GM12878 (cell line): ENCODE measurements at regions not wholly inside any gene's neighbourhood (a gene's known extent, or its start where the extent isn't known, plus 50 kb on each side); places are given as distances from the start of the nearest gene placed in this dataset.

Experiments used
- ATAC-seq: fragments of 200-7000 bp; cut with Tn5 transposase; 3 replicates; pipeline ENCODE4 v1.9.1; 2020; ENCODE audit warnings: mild to moderate bottlenecking, moderate library complexity
- BruUV-seq: library from RNA; stranded (reverse); fragments of 400-500 nt; replicated peaks from 2 replicates; lab custom pipeline; 2021; lab: Mats Ljungman, UMichigan
- CTCF ChIA-PET: fragments of 300-600 bp; sonication (Branson Sonifier 250); formaldehyde crosslinking; extraction: SDS; loops from one replicate; lab custom pipeline; 2021; ENCODE audit warnings: inconsistent platforms; lab: Yijun Ruan, JAX
- POLR2A ChIA-PET: fragments of 350-600 bp; formaldehyde crosslinking; extraction: SDS; loops from one replicate; lab custom pipeline; 2021; ENCODE audit warnings: inconsistent platforms; lab: Charles Lee
- RAD21 ChIA-PET: fragments of 300-600 bp; sonication (Branson Sonifier 250); formaldehyde crosslinking; loops from one replicate; lab custom pipeline; 2023; ENCODE audit warnings: antibody characterized with exemption; ENCODE audit not compliant: unreplicated experiment; lab: Charles Lee
- SMC1A ChIA-PET: fragments of 300-600 bp; sonication (Branson Sonifier 250); formaldehyde crosslinking; loops from one replicate; lab custom pipeline; 2023; ENCODE audit not compliant: unreplicated experiment, uncharacterized antibody; lab: Charles Lee
- DNase-seq: peaks from one replicate; pipeline ENCODE4 v3.0.0-alpha.2; 2011; ENCODE audit warnings: low read depth, low spot score
- FAIRE-seq: peaks from 3 replicates; lab custom pipeline; 2011; peaks lifted over from hg19 to GRCh38; lab: Jason Lieb, UNC
- H2AFZ ChIP-seq: 2 replicates; pipeline ENCODE4 v1.6.0; 2011; ENCODE audit warnings: low read depth, low read length, control low read depth; ENCODE audit not compliant: control insufficient read depth
- H3K27ac ChIP-seq: 2 replicates; pipeline ENCODE4 v1.5.1; 2011; ENCODE audit warnings: control low read depth; ENCODE audit not compliant: control insufficient read depth, insufficient read depth
- H3K27me3 ChIP-seq, 2 experiments: replicated peaks in 1 of 2; 2 replicates each; pipeline versions ENCODE4 v1.6.0 to v1.6.1; 2011; ENCODE audit warnings: low read length in 1 of 2; ENCODE audit not compliant: control insufficient read depth in 2 of 2, insufficient read depth in 2 of 2
- H3K36me3 ChIP-seq, 2 experiments: 2 replicates each; pipeline ENCODE4 v1.5.1; 2011; ENCODE audit warnings: low read length in 1 of 2; ENCODE audit not compliant: control insufficient read depth in 2 of 2, insufficient read depth in 2 of 2
- H3K4me1 ChIP-seq: 2 replicates; pipeline ENCODE4 v1.6.1; 2011; ENCODE audit warnings: mild to moderate bottlenecking, low read length, moderate library complexity, mixed read lengths; ENCODE audit not compliant: control insufficient read depth, insufficient read depth
- H3K4me2 ChIP-seq: 2 replicates; pipeline ENCODE4 v1.6.0; 2011; ENCODE audit warnings: control low read depth; ENCODE audit not compliant: control insufficient read depth, insufficient read depth
- H3K4me3 ChIP-seq: fragments of 200-600 bp; sonication (generic); 2 replicates; pipeline ENCODE4 v1.5.1; 2016
- H3K79me2 ChIP-seq: 2 replicates; pipeline ENCODE4 v1.6.0; 2011; ENCODE audit warnings: low read length; ENCODE audit not compliant: control insufficient read depth, insufficient read depth
- H3K9ac ChIP-seq: 2 replicates; pipeline ENCODE4 v1.8.0; 2011; ENCODE audit warnings: low read length, control low read depth, mixed read lengths; ENCODE audit not compliant: control insufficient read depth, insufficient read depth
- H3K9me3 ChIP-seq: replicated peaks from 3 replicates; pipeline ENCODE4 v1.5.1; 2011; ENCODE audit warnings: mild to moderate bottlenecking, low read length; ENCODE audit not compliant: control insufficient read depth, insufficient read depth
- H4K20me1 ChIP-seq: 2 replicates; pipeline ENCODE4 v1.6.0; 2011; ENCODE audit not compliant: control insufficient read depth, insufficient read depth
- CREB1 ChIP-seq: IDR thresholded peaks from 2 replicates; pipeline ENCODE4 v1.6.1; 2012; ENCODE audit warnings: low read depth, mild to moderate bottlenecking, inconsistent platforms
- IRF4 ChIP-seq: IDR thresholded peaks from 2 replicates; pipeline ENCODE4 v1.6.1; 2011; ENCODE audit warnings: low read depth, low read length
- MEF2A ChIP-seq: IDR thresholded peaks from 2 replicates; pipeline ENCODE4 v1.6.1; 2011; ENCODE audit warnings: low read depth, mild to moderate bottlenecking, low read length, moderate library complexity; ENCODE audit not compliant: insufficient read depth
- MYB ChIP-seq: fragments of 150-350 bp; IDR thresholded peaks from 2 replicates; pipeline ENCODE4 v1.6.1; 2014; ENCODE audit warnings: mild to moderate bottlenecking, low read depth, low read length, borderline replicate concordance
- NFYA ChIP-seq: IDR thresholded peaks from 2 replicates; pipeline ENCODE4 v1.6.1; 2011; ENCODE audit warnings: low read depth, mild to moderate bottlenecking, low read length, improper control_type of control experiment, borderline replicate concordance
- PML ChIP-seq: IDR thresholded peaks from 2 replicates; pipeline ENCODE4 v1.6.1; 2012; ENCODE audit warnings: low read length, inconsistent platforms
- POLR2A ChIP-seq: IDR thresholded peaks from 2 replicates; pipeline ENCODE4 v1.6.1; 2011; ENCODE audit warnings: low read depth, mild to moderate bottlenecking, low read length
- RAD21 ChIP-seq: IDR thresholded peaks from 2 replicates; pipeline ENCODE4 v1.6.1; 2011; ENCODE audit warnings: mild to moderate bottlenecking, low read depth, low read length, moderate library complexity; ENCODE audit not compliant: insufficient read depth
- RUNX3 ChIP-seq: IDR thresholded peaks from 2 replicates; pipeline ENCODE4 v1.6.1; 2012; ENCODE audit warnings: low read length, inconsistent platforms
- SUPT20H ChIP-seq: IDR thresholded peaks from 2 replicates; pipeline ENCODE4 v1.6.1; 2011; ENCODE audit warnings: low read depth, mild to moderate bottlenecking, low read length, moderate library complexity, borderline replicate concordance; ENCODE audit not compliant: control insufficient read depth
- TARDBP ChIP-seq: IDR thresholded peaks from 2 replicates; pipeline ENCODE4 v1.6.1; 2016; ENCODE audit warnings: borderline replicate concordance
- WGBS: methylation state at CpG from one replicate; pipeline ENCODE4 v1.1.6; 2016; ENCODE audit warnings: low lambda C conversion rate; ENCODE audit not compliant: insufficient replicate concordance, insufficient coverage; ENCODE audit errors: missing lambda C conversion rate; 5-methylcytosine and 5-hydroxymethylcytosine counted together
- in situ Hi-C: fragments of 300-500 bp; cut with MboI; formaldehyde crosslinking; loops from 9 replicates; pipeline ENCODE4 v1.14.3; 2018; ENCODE audit warnings: mixed read lengths
- intact Hi-C: fragments of 100-400 bp; cut with micrococcal nuclease; formaldehyde crosslinking; loops from one replicate; pipeline ENCODE4 v1.14.2; 2022; ENCODE audit not compliant: unreplicated experiment
- TF ChIP-seq, protein P1 (sequence below): fragments of 450-650 bp; IDR thresholded peaks from 2 replicates; pipeline ENCODE4 v1.6.1; 2017; ENCODE audit warnings: mild to moderate bottlenecking
- TF ChIP-seq, protein P2 (sequence below): fragments of 450-650 bp; IDR thresholded peaks from 2 replicates; pipeline ENCODE4 v1.6.1; 2017; ENCODE audit warnings: mild to moderate bottlenecking, moderate library complexity

DNA sequence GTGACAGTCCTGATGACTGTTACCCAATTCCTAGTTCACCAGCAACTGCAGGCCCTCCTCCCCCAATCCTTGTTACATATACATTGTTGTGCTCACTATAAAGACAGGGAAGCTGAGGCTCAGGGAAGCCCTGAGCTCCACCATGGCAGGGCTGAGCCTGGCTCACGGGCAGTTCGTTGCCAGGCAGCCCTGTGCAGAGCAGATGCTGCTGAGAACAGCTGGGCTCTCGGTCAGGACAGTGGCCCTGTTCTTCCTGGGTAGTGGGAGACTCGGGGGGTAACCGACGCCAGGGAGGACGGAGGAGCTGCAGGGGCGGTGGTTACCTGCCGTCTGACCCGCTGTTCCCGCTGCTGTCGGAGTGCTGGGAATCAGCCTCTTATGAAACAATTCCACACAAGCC, 80.9 kb upstream of the ZNF469 start:
- 54% methylated on average over 12 of the region's 12 CpGs for WGBS
- FAIRE-seq: no peak
- no peak overlapping the region for H3K27ac ChIP-seq
- ATAC-seq: no peak
- ChIA-PET SMC1A (no interaction called here), RAD21 (no interaction called here), POLR2A (no interaction called here)
- H3K4me3 ChIP-seq: no peak overlapping the region
- no peaks in the 10 kb centered on the region for H3K4me1 ChIP-seq
- DNase-seq: no peak
- no peaks in the 10 kb centered on the region for H3K79me2 ChIP-seq
- no peaks in the 10 kb centered on the region; a peak in 1 of 4 replicates for H3K27me3 ChIP-seq
- in situ Hi-C loops: no loop called here
- H2AFZ ChIP-seq: no peak overlapping the region
- H3K36me3 ChIP-seq: no peaks in the 10 kb centered on the region
- intact Hi-C loops: no loop called here
- H3K9me3 ChIP-seq: peaks cover 2% of the 10 kb centered on the region; the same call in 1 of the 3 replicates
- H3K9ac ChIP-seq: no peak overlapping the region
- TF ChIP-seq POLR2A (no peak), PML (no peak), MYB (no peak), NFYA (no peak), IRF4 (no peak), RUNX3 (no peak), TARDBP (no peak), MEF2A (no peak), SUPT20H (no peak), RAD21 (no peak), CREB1 (no peak)
- TF ChIP-seq, protein P1, sequence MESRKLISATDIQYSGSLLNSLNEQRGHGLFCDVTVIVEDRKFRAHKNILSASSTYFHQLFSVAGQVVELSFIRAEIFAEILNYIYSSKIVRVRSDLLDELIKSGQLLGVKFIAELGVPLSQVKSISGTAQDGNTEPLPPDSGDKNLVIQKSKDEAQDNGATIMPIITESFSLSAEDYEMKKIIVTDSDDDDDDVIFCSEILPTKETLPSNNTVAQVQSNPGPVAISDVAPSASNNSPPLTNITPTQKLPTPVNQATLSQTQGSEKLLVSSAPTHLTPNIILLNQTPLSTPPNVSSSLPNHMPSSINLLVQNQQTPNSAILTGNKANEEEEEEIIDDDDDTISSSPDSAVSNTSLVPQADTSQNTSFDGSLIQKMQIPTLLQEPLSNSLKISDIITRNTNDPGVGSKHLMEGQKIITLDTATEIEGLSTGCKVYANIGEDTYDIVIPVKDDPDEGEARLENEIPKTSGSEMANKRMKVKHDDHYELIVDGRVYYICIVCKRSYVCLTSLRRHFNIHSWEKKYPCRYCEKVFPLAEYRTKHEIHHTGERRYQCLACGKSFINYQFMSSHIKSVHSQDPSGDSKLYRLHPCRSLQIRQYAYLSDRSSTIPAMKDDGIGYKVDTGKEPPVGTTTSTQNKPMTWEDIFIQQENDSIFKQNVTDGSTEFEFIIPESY: no peak
- TF ChIP-seq, protein P2, sequence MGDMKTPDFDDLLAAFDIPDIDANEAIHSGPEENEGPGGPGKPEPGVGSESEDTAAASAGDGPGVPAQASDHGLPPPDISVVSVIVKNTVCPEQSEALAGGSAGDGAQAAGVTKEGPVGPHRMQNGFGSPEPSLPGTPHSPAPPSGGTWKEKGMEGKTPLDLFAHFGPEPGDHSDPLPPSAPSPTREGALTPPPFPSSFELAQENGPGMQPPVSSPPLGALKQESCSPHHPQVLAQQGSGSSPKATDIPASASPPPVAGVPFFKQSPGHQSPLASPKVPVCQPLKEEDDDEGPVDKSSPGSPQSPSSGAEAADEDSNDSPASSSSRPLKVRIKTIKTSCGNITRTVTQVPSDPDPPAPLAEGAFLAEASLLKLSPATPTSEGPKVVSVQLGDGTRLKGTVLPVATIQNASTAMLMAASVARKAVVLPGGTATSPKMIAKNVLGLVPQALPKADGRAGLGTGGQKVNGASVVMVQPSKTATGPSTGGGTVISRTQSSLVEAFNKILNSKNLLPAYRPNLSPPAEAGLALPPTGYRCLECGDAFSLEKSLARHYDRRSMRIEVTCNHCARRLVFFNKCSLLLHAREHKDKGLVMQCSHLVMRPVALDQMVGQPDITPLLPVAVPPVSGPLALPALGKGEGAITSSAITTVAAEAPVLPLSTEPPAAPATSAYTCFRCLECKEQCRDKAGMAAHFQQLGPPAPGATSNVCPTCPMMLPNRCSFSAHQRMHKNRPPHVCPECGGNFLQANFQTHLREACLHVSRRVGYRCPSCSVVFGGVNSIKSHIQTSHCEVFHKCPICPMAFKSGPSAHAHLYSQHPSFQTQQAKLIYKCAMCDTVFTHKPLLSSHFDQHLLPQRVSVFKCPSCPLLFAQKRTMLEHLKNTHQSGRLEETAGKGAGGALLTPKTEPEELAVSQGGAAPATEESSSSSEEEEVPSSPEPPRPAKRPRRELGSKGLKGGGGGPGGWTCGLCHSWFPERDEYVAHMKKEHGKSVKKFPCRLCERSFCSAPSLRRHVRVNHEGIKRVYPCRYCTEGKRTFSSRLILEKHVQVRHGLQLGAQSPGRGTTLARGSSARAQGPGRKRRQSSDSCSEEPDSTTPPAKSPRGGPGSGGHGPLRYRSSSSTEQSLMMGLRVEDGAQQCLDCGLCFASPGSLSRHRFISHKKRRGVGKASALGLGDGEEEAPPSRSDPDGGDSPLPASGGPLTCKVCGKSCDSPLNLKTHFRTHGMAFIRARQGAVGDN: no peak
- TF ChIP-seq, all 136 proteins: peak for 0
- Histone ChIP-seq H3K4me2 (no peak overlapping the region), H4K20me1 (no peaks in the 10 kb centered on the region)
- CTCF ChIA-PET: no interaction called here
- no TSS peak for BruUV-seq
